HG02763 (cell line): ENCODE measurements at regions not wholly inside any gene's neighbourhood (a gene's known extent, or its start where the extent isn't known, plus 50 kb on each side); places are given as distances from the start of the nearest gene placed in this dataset.

ENCODE experiments used
- ATAC-seq: cut with Tn5 transposase; IDR thresholded peaks from one replicate; pipeline ENCODE4 v1.9.1; 2021; ENCODE audit warnings: mild to moderate bottlenecking, moderate library complexity; ENCODE audit not compliant: unreplicated experiment

GRCh38 chr7:156458011-156458410, 182.6 kb upstream of the RNF32 start:
- no peak for ATAC-seq

- ATAC-seq, result no peak
Observed at GRCh38 chr7:156456503-156457115, 184.0 kb upstream of the RNF32 start.

- no peak for ATAC-seq
Observed at GRCh38 chr7:156456032-156456431, 184.5 kb upstream of the RNF32 start.

- ATAC-seq, result no peak
Observed at GRCh38 chr7:156450473-156450872, 190.1 kb upstream of the RNF32 start.

- no peak for ATAC-seq
Observed at GRCh38 chr7:156448918-156449317, 191.7 kb upstream of the RNF32 start.

- ATAC-seq, result no peak
Observed at GRCh38 chr7:156446990-156447389, 193.6 kb upstream of the RNF32 start.

- no peak for ATAC-seq
Observed at GRCh38 chr7:156445997-156446761, 194.4 kb upstream of the RNF32 start.

GRCh38 chr7:156442516-156442915, 198.1 kb upstream of the RNF32 start:
- ATAC-seq, result no peak

- no peak for ATAC-seq
Observed at GRCh38 chr7:156440456-156440855, 200.1 kb upstream of the RNF32 start.

- no peak for ATAC-seq
Observed at GRCh38 chr7:156438011-156438410, 202.6 kb upstream of the RNF32 start.

GRCh38 chr7:156437021-156437614, 203.5 kb upstream of the RNF32 start:
- no peak for ATAC-seq

- no peak for ATAC-seq
Observed at GRCh38 chr7:156435486-156436231, 204.9 kb upstream of the RNF32 start.

- no peak for ATAC-seq
Observed at GRCh38 chr7:156434706-156435105, 205.9 kb upstream of the RNF32 start.

GRCh38 chr7:156432018-156432417, 208.6 kb upstream of the RNF32 start:
- ATAC-seq, result no peak

- no peak for ATAC-seq
Observed at GRCh38 chr7:156430109-156430508, 210.5 kb upstream of the RNF32 start.

- ATAC-seq, result no peak
Observed at GRCh38 chr7:156429514-156429913, 211.1 kb upstream of the RNF32 start.

GRCh38 chr7:156423876-156424275, 216.7 kb upstream of the RNF32 start:
- ATAC-seq, result no peak

GRCh38 chr7:156420496-156420895, 220.1 kb upstream of the RNF32 start:
- ATAC-seq, result no peak

- no peak for ATAC-seq
Observed at GRCh38 chr7:156419782-156420181, 220.8 kb upstream of the RNF32 start.

- no peak for ATAC-seq
Observed at GRCh38 chr7:156402255-156402654, 238.3 kb upstream of the RNF32 start.

GRCh38 chr7:156401617-156402016, 239.0 kb upstream of the RNF32 start:
- no peak for ATAC-seq

GRCh38 chr7:156400046-156400445, 240.5 kb upstream of the RNF32 start:
- no peak for ATAC-seq
